ENCODE measurements at regions not wholly inside any gene's neighbourhood (a gene's known extent, or its start where the extent isn't known, plus 50 kb on each side); places are given as distances from the start of the nearest gene placed in this dataset.

GRCh38 chr11:134518616-134519389 lies 106.8 kb upstream of the B3GAT1 start:
- DNase-seq (ENCODE audit: low read depth in 2 of 2): no peak

- no peak for DNase-seq (ENCODE audit: low read depth in 2 of 2)
Measured at GRCh38 chr11:134517621-134518293, 105.7 kb upstream of the B3GAT1 start.

- no peak for DNase-seq (ENCODE audit: low read depth in 2 of 2)
Measured at GRCh38 chr11:134517115-134517514, 105.1 kb upstream of the B3GAT1 start.

DNA sequence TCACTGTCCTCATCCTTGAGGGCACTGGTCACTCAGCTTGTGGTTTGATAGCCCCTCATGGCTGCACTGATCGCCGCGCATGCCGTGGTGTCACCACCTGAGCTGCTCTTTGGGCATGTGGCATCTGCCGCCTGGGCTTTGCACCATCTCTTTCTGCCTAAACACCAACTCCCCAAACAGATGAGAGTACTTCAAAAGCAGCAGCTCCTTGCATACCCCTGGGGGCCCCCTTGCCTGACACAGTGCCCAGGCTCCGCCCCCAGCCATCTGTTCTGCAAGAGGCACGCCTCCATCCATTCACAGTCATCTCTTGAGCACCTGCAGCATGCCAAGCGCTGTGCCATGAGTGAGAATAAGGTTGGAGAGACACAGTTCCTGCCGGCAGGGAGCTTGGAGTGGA lies 104.5 kb upstream of the B3GAT1 start:
- DNase-seq (ENCODE audit: low read depth in 2 of 2): no peak

DNA sequence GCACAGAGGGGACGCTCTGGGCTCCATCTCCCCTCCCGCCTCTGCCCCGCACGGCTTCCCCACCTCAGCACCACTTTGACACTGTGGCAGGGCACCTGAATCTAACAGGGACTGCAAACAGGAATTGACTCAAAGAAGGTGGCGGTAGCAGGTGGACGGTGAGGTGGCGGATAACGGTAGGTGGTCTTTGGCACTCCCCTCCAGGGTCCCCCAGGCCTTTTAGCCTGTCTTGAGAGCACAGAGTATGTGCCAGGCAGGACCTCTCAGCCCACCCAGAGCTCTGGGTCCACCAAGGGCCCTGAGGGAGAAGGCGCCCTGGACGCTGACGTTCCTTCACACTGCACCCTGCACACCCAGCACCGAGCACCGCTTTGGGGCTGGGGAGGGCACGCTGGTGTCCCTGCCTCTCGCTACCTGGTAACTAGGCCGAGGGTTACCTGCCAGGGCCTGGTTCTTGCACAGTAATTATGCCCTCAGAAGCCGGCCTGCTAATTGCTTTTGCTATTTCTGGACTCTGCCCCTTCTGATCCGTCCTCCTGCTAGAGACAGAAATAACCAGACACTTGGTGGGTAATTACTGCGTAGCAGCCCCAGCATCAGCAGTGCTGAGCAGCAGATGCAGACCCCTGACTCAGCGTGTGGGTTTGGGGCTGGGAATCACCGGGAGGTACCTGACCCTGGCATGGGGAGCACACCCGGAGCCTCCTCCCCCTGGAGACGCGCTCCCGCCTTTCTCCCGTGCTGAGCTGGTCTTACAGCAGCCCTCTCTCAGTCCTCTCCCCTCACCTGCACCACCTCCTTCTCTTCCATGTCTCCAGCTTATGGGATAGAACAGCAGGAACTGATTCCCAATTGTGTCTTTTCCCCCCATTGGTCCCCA lies 103.3 kb upstream of the B3GAT1 start:
- no peak for DNase-seq (ENCODE audit: low read depth in 2 of 2)

DNA sequence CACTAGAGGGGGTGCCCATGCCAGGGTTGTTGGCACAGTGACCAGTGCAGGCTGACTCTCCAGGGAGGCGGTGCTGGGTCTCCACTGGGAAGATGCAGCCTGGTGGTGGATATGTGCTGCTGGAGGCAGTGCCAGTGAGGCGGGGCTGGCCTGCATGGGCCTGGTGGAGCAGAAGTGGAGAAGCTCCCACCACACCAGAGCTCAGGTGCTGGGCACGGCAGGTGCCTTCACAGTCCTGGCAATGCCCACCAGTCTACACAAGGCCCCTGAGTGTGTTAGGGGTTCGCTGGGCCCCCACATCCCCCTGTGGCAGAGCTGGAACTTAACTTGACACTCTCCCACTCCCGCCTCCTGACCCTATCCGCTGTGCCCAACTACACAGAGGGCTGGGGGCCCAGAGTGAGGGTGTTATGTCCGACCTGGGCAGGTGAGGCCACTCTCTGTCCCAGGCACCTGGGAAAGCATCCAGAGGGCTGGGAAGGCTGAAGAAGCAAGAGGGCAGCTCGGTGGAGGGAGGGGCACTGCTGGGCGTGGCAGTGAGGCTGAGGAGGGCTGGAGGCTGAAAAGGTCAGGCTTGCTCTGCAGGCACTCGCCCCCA lies 102.4 kb upstream of the B3GAT1 start:
- no peak for DNase-seq (ENCODE audit: low read depth in 2 of 2)

- no peak for DNase-seq (ENCODE audit: low read depth in 2 of 2)
Measured at GRCh38 chr11:134513585-134514120, 101.6 kb upstream of the B3GAT1 start.

GRCh38 chr11:134512571-134513538 lies 100.8 kb upstream of the B3GAT1 start:
- no peak for DNase-seq (ENCODE audit: low read depth in 2 of 2)

DNA sequence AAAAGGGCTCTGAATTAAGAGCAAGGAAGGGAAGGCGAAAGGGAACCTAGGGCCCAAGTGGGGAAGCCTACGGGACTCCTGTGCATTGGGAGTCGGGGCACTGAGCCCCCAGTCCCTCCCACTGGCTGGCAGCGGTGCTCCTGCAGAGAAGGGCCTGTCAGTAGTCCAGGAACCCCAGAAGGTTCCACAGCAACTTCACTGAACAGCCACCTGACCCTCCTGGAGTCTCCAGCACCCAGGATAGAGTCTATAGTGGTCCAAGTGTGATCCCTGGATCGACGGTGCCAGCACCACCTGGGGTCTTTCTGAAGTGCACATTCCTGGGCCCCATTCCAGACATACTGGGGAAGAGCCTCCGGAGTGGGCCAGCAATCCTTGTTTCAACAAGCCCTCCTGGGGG lies 100.0 kb upstream of the B3GAT1 start:
- DNase-seq (ENCODE audit: low read depth in 2 of 2): no peak

GRCh38 chr11:134511255-134511654 lies 99.2 kb upstream of the B3GAT1 start:
- DNase-seq (ENCODE audit: low read depth in 2 of 2): no peak

DNA sequence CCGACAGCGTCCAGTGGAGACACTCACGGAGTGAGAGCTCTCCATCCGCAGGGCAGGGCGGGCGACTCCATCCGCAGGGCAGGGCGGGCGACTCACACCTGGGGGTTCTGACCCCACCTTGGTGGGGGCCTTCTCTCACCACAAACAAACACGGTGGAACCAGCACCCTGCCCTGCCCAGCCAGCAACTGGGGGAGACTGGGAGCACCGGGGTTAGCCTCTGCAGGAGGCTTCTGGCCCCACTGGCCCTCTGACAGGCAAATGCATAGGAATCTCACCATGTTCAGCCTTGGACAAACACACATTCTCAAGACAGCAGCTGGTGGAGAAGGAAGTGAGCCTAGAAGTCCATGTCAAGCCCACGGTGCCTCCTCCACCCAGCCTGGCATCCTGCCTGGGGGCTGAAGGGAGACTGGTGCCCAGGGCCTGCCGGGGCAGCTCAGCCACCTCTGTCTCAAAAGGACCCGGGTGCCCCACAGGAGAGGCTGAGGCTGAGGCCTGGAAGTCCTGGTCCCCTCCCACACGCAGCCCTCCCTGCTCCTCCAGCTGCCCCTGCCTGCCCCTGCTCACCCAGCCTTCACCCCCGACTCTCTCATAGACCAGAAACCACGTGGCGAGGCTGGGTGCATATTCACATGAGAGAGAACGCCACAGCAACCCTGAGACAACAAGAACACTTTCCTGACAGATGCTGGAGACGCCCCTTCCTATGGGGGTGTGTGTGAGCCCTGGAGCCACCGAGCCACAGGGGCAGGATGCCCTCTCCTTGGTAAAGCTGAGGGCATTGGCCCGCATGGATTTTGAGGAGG lies 98.4 kb upstream of the B3GAT1 start:
- no peak for DNase-seq (ENCODE audit: low read depth in 2 of 2)

GRCh38 chr11:134509381-134510232 lies 97.6 kb upstream of the B3GAT1 start:
- no peak for DNase-seq (ENCODE audit: low read depth in 2 of 2)

DNA sequence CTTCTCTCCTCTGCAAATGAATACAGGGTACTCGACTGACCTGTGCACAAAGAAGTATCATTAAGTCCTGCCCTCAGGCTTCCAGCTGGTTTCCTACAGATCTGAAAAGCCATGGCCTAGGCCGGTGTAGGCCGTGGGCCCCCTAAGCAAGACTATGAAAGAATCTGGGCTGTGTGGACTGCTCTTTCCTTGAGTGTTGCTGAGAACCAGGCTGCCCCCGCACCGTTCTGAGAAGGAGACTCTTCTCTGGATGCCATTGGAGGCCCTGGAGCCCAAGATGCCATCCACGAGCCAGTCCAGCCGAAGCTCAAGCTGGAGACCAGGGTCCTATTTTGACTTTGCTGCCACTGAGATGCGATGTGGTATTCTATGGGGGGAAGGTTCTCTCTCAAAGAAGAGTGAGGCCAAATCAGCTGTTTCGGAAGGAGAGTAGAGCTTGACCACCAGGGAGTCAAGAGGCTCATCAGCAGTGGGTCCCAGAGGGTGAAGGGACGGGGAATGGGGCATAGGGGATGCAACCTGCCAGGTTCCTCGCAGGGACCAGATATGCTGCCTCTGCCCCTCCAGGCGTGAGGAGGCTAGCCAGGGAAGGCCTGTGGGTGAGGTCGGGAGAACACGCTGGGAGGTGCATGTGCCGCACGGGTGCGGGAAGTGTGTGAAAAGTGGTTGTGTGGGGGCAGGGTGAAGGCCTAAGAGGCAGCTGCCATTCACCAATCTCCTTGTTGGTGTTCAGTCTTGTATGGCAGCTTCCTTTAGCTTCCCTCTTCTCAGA lies 96.4 kb upstream of the B3GAT1 start:
- DNase-seq (ENCODE audit: low read depth in 2 of 2): no peak

- DNase-seq (ENCODE audit: low read depth in 2 of 2): no peak
Measured at GRCh38 chr11:134506046-134506445, 94.0 kb upstream of the B3GAT1 start.

- DNase-seq (ENCODE audit: low read depth in 2 of 2): no peak
Measured at GRCh38 chr11:134505125-134505524, 93.1 kb upstream of the B3GAT1 start.

GRCh38 chr11:134504146-134504905 lies 92.3 kb upstream of the B3GAT1 start:
- DNase-seq (ENCODE audit: low read depth in 2 of 2): no peak

DNA sequence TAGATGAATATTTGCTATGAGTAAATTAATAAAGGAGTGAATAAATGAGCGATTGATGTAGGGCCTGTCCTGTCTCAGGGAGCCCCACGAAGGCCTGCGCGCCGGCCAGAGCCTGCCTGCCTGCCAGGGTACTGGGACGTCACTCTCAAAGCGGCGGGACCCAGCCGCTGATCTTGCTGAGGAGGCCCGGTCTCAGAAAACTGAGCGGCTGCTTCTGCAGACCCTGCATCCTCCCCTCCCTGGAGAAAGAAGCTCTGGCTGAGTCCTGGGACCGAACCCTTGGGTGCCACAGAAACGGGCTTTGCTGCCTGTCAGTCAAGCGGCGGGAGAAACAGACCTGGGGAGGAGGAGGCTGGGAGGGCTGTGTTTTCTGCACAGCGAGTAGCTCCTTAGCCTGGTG lies 91.6 kb upstream of the B3GAT1 start:
- no peak for DNase-seq (ENCODE audit: low read depth in 2 of 2)

Measured in fibroblast of skin of left quadriceps (primary cell).